ENCODE measurements at regions not wholly inside any gene's neighbourhood (a gene's known extent, or its start where the extent isn't known, plus 50 kb on each side); places are given as distances from the start of the nearest gene placed in this dataset.
A peak's percentile ranks its signal among the peaks of the same experiment; 100 is the strongest.

- POLR2A ChIA-PET (ENCODE audit: unreplicated experiment), result no interaction called here
- Histone ChIP-seq H3K4me2 (ENCODE audit: low read depth, low read length) (no peak overlapping the region), H4K91ac (ENCODE audit: insufficient read depth, low read depth, low read length) (no peak overlapping the region), H3K36me3 (ENCODE audit: control insufficient read depth, insufficient read depth, low read length) (no peaks in the 10 kb centered on the region), H2BK15ac (ENCODE audit: low read depth, low read length) (no peak overlapping the region), H3K27me3 (ENCODE audit: control insufficient read depth, insufficient read depth, low read length) (no peaks in the 10 kb centered on the region), H2AFZ (replicated peaks; ENCODE audit: low read length, poor library complexity) (no peak overlapping the region), H3K4ac (ENCODE audit: low read depth, low read length) (no peak overlapping the region), H3K9ac (ENCODE audit: low read depth, low read length) (no peak overlapping the region), H2BK120ac (ENCODE audit: low read depth, low read length) (no peak overlapping the region), H3K4me3 (ENCODE audit: insufficient read depth, low read depth, low read length) (no peak overlapping the region), H4K20me1 (ENCODE audit: insufficient read depth, low read length) (no peaks in the 10 kb centered on the region), H4K5ac (ENCODE audit: low read depth, low read length) (no peak overlapping the region), H3K23ac (ENCODE audit: low read depth, low read length) (no peak overlapping the region), H4K8ac (ENCODE audit: low read depth in 2 of 2, low read length in 2 of 2) (no peak overlapping the region), H3K56ac (ENCODE audit: extremely low read depth, insufficient read depth, low read length) (no peak overlapping the region), H2BK20ac (ENCODE audit: low read depth, low read length) (no peak overlapping the region), H2AK9ac (replicated peaks; ENCODE audit: low read depth, low read length, poor library complexity) (peak overlapping the region; percentile 26), H3K27ac (ENCODE audit: insufficient read depth, low read length) (no peak overlapping the region), H2AK5ac (ENCODE audit: low read depth, low read length) (no peak overlapping the region), H3K79me1 (ENCODE audit: low read depth in 1 of 2, low read length in 2 of 2) (no peaks in the 10 kb centered on the region), H2BK5ac (ENCODE audit: low read depth, low read length, poor library complexity, severe bottlenecking) (no peak overlapping the region), H3K18ac (ENCODE audit: low read depth, low read length) (no peak overlapping the region), H3K4me1 (ENCODE audit: control insufficient read depth, insufficient read depth, low read length) (no peaks in the 10 kb centered on the region), H3K14ac (replicated peaks; ENCODE audit: low read depth, low read length) (no peak overlapping the region), H3K9me3 (ENCODE audit: control insufficient read depth, insufficient read depth, low read length) (no peaks in the 10 kb centered on the region), H3K9me1 (ENCODE audit: insufficient read depth, low read length) (no peaks in the 10 kb centered on the region)
- CTCF ChIA-PET, result no interaction called here
- dilution Hi-C loops (cut with HindIII; ENCODE audit: low sequenced_read_pairs, unreplicated experiment) (no loop called here), in situ Hi-C loops (cut with MboI; ENCODE audit: low sequenced_read_pairs) (no loop called here), intact Hi-C loops (cut with micrococcal nuclease) (no loop called here)
- BruUV-seq (replicated peaks), result no TSS peak
- no peak for ATAC-seq (ENCODE audit: low read depth)
- no CpG with 5 or more reads among the region's 2 CpGs for WGBS, 2 experiments (ENCODE audit: extremely low coverage in 2 of 2, insufficient read length in 1 of 2)
- TF ChIP-seq MAFK (IDR thresholded peaks at IDR 0.05; ENCODE audit: low read depth, low read length) (no peak), ELK1 (IDR thresholded peaks at IDR 0.05; ENCODE audit: borderline replicate concordance, low read depth, low read length) (no peak), CEBPB (IDR thresholded peaks at IDR 0.05; ENCODE audit: low read depth, low read length) (no peak), CHD1 (IDR thresholded peaks at IDR 0.05; ENCODE audit: low read depth, low read length) (no peak), POLR2A (IDR thresholded peaks at IDR 0.05; ENCODE audit: low read depth, low read length) (no peak)
- DNase-seq, result no peak
Observed at GRCh38 chr13:34675626-34676025, 266.4 kb upstream of the NBEA start.

All from IMR-90 (cell line).